ENCODE measurements at regions not wholly inside any gene's neighbourhood (a gene's known extent, or its start where the extent isn't known, plus 50 kb on each side); places are given as distances from the start of the nearest gene placed in this dataset.

DNA sequence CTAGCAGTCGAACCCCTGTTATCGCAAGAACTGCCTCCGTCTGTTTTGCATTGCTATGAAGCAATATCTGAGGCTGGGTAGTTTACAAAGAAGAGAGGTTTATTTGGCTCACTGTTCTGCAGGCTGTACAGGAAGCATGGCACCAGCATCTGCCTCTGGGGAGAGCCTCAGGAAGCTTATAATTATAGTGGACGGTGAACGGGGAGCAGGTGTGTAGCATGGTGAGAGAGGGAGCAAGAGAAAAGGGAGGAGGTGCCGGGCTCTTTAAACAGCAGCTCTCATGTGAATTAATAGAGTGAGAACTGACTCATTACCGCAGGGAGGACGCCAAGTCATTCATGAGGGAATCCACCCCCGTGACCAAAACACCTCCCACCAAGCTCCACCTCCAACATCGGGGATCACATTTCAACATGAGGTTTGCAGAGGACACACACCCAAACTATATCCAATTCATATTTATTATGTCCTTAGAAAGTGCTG is 172.6 kb upstream of the KCNG1 start:
- H3K4me2 ChIP-seq (ENCODE audit: insufficient read depth, low read length), result peak overlapping the region; percentile 45
- peaks cover 40 to 55% of the 10 kb centered on the region in 2 experiments for H3K27me3 ChIP-seq (ENCODE audit: control insufficient read depth in 2 of 2, insufficient read depth in 2 of 2, low read length in 2 of 2)
- intact Hi-C loops (cut with micrococcal nuclease) (no loop called here), in situ Hi-C loops (cut with MboI) (no loop called here)
- FAIRE-seq, result peak; percentile 77
- H4K20me1 ChIP-seq (replicated peaks; ENCODE audit: control insufficient read depth, insufficient read depth, low read length), result no peaks in the 10 kb centered on the region
- 0 out of 2 replicates have a peak overlapping the region, but pooled peaks have one; percentile 63 for H2AFZ ChIP-seq (ENCODE audit: low read depth, low read length)
- POLR2A ChIA-PET, result no interaction called here
- H3K9me1 ChIP-seq (ENCODE audit: control insufficient read depth, insufficient read depth, low read length), result no peaks in the 10 kb centered on the region
- H3K4me1 ChIP-seq (replicated peaks in 1 of 2; ENCODE audit: control insufficient read depth in 2 of 2, insufficient read depth in 2 of 2, low read length in 2 of 2), result no peaks in the 10 kb centered on the region; a peak in 1 of 5 replicates
- ATAC-seq, result peak; percentile 83
- H3K79me2 ChIP-seq (ENCODE audit: control insufficient read depth, insufficient read depth, low read length), result no peaks in the 10 kb centered on the region
- 2% methylated on average over 10 of the region's 10 CpGs for WGBS (ENCODE audit: insufficient coverage, low coverage, missing lambda C conversion rate)
- H3K9ac ChIP-seq (ENCODE audit: insufficient read depth in 1 of 2, low read depth in 2 of 2, low read length in 2 of 2), result no peak overlapping the region
- DNase-seq (ENCODE audit: extremely low read depth in 1 of 4, low spot score in 3 of 4), result peak in 2 of 4 experiments; percentile 12 to 41
- no peak overlapping the region for H3K4me3 ChIP-seq
- H3K36me3 ChIP-seq (ENCODE audit: control insufficient read depth, insufficient read depth, low read length), result no peaks in the 10 kb centered on the region
- CTCF ChIA-PET (ENCODE audit: low intra/inter-chr PET ratio), result no interaction called here
- no TSS peak for BruUV-seq (replicated peaks)
- no peak overlapping the region for H3K27ac ChIP-seq (ENCODE audit: extremely low read depth, low read depth, low read length)
- H3K9me3 ChIP-seq (replicated peaks; ENCODE audit: control insufficient read depth, insufficient read depth, low read depth, low read length), result no peaks in the 10 kb centered on the region
- TF ChIP-seq ATF7 (IDR thresholded peaks at IDR 0.05), result 0 out of 2 replicates have a peak, but pooled peaks have one; percentile 17
- TF ChIP-seq BRF1 (IDR thresholded peaks at IDR 0.05; ENCODE audit: borderline replicate concordance, extremely low read depth, insufficient read length), result no peak
- TF ChIP-seq, protein P1, sequence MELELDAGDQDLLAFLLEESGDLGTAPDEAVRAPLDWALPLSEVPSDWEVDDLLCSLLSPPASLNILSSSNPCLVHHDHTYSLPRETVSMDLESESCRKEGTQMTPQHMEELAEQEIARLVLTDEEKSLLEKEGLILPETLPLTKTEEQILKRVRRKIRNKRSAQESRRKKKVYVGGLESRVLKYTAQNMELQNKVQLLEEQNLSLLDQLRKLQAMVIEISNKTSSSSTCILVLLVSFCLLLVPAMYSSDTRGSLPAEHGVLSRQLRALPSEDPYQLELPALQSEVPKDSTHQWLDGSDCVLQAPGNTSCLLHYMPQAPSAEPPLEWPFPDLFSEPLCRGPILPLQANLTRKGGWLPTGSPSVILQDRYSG (tag; conservative IDR thresholded peaks at IDR 0.05; ENCODE audit: low read depth), result no peak
- TF ChIP-seq, protein P2, sequence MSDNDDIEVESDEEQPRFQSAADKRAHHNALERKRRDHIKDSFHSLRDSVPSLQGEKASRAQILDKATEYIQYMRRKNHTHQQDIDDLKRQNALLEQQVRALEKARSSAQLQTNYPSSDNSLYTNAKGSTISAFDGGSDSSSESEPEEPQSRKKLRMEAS (CRISPR knock-in tag; IDR thresholded peaks at IDR 0.05), result no peak
- TF ChIP-seq GABPA (tag; conservative IDR thresholded peaks at IDR 0.05; ENCODE audit: low read depth), result no peak
- TF ChIP-seq HSF4 (CRISPR knock-in tag; IDR thresholded peaks at IDR 0.05; ENCODE audit: borderline replicate concordance), result no peak
- no peak for TF ChIP-seq TAF7 (tag; IDR thresholded peaks at IDR 0.05)
- TF ChIP-seq, protein P3, sequence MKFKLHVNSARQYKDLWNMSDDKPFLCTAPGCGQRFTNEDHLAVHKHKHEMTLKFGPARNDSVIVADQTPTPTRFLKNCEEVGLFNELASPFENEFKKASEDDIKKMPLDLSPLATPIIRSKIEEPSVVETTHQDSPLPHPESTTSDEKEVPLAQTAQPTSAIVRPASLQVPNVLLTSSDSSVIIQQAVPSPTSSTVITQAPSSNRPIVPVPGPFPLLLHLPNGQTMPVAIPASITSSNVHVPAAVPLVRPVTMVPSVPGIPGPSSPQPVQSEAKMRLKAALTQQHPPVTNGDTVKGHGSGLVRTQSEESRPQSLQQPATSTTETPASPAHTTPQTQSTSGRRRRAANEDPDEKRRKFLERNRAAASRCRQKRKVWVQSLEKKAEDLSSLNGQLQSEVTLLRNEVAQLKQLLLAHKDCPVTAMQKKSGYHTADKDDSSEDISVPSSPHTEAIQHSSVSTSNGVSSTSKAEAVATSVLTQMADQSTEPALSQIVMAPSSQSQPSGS (CRISPR knock-in tag; IDR thresholded peaks at IDR 0.05), result no peak
- TF ChIP-seq TCF7L2 (IDR thresholded peaks at IDR 0.05; ENCODE audit: low read depth, low read length), result no peak
- no peak for TF ChIP-seq CEBPG (CRISPR knock-in tag; IDR thresholded peaks at IDR 0.05)
- TF ChIP-seq CEBPG (tag; conservative IDR thresholded peaks at IDR 0.05 in 1 of 2, IDR thresholded peaks at IDR 0.05 in 1 of 2), result peak in 1 of 2 experiments; percentile 68; a peak in 2 of 4 replicates
- TF ChIP-seq RFX5 (IDR thresholded peaks at IDR 0.05; ENCODE audit: low read depth, low read length), result no peak
- peak; percentile 81 for TF ChIP-seq NFE2 (IDR thresholded peaks at IDR 0.05; ENCODE audit: low read depth)
- TF ChIP-seq RB1 (IDR thresholded peaks at IDR 0.05; ENCODE audit: low read depth), result no peak
- TF ChIP-seq FOSL1 (tag; conservative IDR thresholded peaks at IDR 0.05), result peak; percentile 89
- no peak for TF ChIP-seq CHD4 (IDR thresholded peaks at IDR 0.05; ENCODE audit: insufficient read depth, insufficient replicate concordance, low read depth, low read length, poor library complexity, severe bottlenecking)
- TF ChIP-seq, protein P4, sequence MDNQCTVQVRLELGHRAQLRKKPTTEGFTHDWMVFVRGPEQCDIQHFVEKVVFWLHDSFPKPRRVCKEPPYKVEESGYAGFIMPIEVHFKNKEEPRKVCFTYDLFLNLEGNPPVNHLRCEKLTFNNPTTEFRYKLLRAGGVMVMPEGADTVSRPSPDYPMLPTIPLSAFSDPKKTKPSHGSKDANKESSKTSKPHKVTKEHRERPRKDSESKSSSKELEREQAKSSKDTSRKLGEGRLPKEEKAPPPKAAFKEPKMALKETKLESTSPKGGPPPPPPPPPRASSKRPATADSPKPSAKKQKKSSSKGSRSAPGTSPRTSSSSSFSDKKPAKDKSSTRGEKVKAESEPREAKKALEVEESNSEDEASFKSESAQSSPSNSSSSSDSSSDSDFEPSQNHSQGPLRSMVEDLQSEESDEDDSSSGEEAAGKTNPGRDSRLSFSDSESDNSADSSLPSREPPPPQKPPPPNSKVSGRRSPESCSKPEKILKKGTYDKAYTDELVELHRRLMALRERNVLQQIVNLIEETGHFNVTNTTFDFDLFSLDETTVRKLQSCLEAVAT (IDR thresholded peaks at IDR 0.05), result no peak

All from K562 (cell line).